HG03280 (cell line): ENCODE measurements at regions not wholly inside any gene's neighbourhood (a gene's known extent, or its start where the extent isn't known, plus 50 kb on each side); places are given as distances from the start of the nearest gene placed in this dataset.
"Not testable (repeated sequence)": the region's sequence is repeated elsewhere in the genome, so short reads cannot be mapped to it uniquely, and the experiment has no call there.

Experiments
- ATAC-seq: cut with Tn5 transposase; IDR thresholded peaks from one replicate; pipeline ENCODE4 v1.9.1; 2021; ENCODE audit warnings: mild to moderate bottlenecking, moderate library complexity; ENCODE audit not compliant: unreplicated experiment

GRCh38 chr6:14765721-14766390 lies 480.0 kb upstream of the JARID2 start:
- no peak for ATAC-seq

DNA sequence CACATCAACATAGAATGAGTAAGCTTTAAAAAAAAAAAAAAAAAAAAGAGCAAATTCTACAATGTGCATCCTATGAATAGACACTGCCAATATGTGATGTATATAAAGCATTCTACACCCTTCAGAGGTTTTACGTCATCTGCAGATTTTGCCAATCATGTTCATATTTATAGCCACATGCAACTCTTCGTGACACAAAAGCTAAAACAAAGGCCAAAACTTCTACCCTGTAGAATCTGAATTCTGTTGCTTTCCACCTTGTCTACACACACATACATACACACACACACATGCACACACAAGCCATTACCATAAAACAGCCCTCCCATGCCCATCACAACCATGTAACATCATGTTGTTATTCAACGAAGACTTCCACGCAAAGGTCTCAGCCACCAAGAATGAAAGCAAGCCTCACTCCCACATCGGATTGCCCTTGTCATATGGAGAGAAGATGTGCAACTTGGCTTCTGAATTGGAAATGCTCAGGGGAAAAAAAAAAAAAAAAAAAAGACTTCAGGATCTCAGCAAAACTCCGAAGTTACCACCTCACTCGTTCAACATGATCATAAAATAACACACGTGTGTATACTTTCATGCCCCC lies 479.4 kb upstream of the JARID2 start:
- no peak for ATAC-seq

GRCh38 chr6:14767226-14767625 lies 478.6 kb upstream of the JARID2 start:
- no peak for ATAC-seq

- ATAC-seq = no peak
Observed at GRCh38 chr6:14770040-14770439, 475.8 kb upstream of the JARID2 start.

GRCh38 chr6:14770572-14770971 lies 475.3 kb upstream of the JARID2 start:
- no peak for ATAC-seq

DNA sequence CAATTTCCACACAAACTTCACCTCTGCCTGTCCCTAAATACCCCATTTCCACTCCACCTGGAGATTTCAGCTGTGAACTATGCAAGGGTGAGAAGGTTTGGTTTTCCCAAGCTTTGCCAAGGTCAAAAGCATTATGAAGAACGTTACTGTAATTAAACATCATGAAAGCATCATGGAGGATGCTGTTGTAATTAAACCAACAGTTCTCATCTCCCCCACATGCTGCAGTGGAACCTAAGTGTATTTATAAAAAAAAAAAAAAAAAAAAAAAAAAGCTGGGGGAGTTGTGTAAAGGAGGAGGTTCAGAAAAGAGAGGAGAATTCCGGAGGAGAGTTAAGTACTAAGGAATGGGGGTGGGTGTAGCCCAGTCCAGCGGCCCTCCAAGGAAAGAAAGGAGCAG lies 474.9 kb upstream of the JARID2 start:
- ATAC-seq = no peak

DNA sequence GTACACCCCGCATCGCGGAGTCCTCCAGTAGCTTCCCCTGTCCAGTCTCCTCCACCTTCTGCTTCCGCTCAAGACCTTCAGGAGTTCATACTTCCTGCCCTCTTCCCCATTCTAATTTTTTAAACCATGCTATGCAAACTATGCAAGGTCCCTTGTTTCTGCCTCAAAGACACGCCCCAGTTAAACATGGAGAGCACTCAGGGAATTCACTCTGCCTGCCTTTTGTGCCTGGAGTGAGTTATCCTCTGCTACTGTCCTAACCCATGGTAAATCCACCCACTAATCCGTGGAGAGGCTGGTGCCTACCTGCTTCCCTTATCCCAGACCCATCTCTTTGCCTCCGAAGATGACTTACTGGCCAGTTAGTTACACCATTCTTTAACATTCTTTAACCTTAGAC lies 473.7 kb upstream of the JARID2 start:
- ATAC-seq = no peak

DNA sequence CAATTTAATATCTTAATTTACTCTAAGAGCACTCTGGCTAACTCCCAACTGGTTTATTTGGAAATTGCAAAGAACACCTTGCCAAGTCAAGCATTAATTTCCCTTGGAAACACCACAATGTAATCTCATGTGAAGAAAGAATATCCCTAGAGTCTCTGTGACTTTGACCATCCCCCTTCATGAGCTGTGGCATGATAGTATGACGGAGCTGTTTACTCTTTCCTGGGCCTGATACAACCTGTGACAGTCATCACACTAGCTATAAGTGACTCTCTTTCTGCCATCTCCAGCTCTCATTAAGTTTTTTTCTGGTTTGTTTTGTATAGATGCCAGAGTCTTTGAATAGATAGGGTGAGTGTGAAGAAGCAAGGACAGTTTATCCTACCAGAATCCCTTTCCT lies 470.3 kb upstream of the JARID2 start:
- ATAC-seq = no peak

- no peak for ATAC-seq
Observed at GRCh38 chr6:14776307-14776706, 469.6 kb upstream of the JARID2 start.

DNA sequence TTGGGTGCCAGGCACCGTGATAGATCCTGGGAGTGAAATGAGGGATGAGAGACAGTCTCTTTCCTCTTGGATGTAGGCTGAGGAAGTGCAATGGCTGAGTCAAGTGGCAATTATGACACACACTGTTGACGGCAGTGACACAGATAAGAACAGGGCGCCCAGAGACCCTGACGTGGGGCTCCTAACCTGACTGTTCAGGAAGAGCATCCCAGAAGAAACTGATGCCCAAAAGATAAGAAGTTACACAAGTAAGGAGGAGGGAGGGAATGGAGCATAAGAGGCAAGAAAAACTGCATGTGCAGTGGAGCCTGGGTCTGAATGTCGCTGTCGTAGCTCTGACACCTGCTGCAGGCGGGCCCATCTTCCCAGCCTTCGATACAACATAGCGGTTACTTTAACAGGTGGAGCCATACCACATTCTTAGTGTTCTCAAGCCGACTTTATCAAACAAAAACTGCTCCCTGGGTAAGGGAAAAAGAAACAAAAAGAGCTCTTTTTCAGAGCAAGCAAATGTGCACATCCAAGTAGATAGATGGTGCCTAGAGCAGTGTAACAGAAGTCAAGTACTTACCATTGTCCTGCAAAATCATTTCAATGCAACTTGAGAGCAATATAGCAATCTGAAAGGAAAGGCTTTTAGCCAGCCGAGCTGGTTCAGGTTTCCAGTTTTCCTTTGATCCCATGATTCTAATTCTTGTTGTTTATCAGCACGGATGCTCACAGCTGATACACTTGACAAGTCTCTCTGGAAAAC lies 463.9 kb upstream of the JARID2 start:
- ATAC-seq = no peak

- ATAC-seq = not testable (repeated sequence)
Observed at GRCh38 chr6:14782921-14783464, 462.9 kb upstream of the JARID2 start.

DNA sequence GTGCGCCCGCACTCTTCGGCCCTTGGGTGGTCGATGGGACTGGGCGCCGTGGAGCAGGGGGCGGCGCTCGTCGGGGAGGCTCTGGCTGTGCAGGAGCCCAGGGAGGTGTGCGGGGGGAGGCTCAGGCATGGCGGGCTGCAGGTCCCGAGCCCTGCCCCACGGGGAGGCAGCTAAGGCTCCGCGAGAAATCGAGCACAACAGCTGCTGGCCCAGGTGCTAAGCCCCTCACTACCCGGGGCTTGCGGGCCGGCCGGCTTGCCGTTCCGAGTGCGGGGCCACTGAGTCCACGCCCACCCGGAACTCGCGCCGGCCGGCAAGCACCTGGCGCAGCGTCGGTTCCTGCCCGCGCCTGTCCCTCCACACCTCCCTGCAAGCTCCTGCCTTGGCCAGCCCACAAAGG lies 462.3 kb upstream of the JARID2 start:
- no peak for ATAC-seq

- no peak for ATAC-seq
Observed at GRCh38 chr6:14784596-14785492, 461.0 kb upstream of the JARID2 start.

DNA sequence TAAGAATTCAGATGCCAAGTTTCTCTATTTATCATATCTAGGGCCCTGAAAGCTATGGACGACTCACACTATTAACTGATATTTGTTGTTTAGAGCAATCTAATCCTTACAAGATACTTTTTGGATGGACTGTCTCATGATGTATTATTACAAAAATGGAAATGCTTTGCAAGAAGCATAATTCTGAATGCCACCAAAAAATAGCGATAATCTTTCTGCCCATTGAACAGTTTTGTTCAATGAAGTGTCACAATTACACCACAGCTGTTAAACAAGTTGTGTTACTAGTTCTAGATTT lies 460.4 kb upstream of the JARID2 start:
- no peak for ATAC-seq

DNA sequence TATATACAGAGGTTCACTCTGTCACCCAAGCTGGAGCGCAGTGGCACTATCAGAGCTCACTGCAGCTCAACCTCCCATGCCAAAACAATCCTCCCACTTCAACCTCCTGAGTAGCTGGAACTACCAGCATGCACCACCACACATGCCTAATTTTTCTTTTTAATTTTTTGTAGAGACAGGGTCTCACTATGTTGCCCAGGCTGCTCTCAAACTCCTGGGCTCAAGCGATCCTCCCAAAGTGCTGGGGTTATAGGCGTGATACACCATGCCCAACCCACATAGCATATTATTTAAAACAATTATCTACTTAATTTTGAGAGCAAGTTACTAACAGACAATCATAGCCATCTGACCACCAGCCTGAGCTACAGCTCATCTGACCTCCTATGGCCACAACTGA lies 459.9 kb upstream of the JARID2 start:
- ATAC-seq = no peak

DNA sequence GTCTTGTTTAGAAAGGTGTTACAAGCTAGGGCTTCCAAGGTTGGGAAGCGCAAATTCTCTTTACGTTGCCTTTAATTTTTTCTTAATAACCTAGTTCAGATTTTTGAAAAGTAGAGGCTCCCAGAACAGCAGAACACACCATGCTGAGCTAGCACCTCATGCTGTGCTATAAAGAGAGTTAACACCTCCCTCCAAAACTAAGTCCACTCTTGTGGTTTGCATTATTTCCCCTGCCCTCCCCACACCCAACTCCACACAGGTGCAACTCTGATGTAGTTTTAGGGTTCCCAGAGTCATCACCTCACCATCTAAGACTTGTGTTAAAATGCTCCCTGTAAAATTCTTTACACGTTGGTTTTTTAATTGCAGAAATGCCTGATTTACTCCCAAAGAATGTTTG lies 459.4 kb upstream of the JARID2 start:
- ATAC-seq = no peak

DNA sequence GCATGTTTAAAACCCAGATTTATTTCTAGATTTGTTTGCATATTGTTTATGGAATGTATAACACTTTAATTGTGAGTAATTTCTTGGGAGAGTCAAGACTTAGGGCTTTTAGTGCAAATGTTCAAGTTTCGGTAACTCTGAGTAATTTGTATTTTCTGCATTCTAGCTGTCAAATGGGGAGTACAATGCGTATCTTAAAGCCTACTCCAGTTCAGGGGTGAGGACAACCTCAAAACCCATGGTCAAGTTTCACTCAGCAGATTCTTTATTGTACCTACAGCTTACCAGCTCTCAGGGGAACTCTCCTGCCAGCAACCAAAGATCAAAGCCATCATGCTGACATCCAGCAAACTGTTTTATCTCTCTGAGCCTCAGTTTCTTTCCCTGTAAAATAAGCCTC lies 458.6 kb upstream of the JARID2 start:
- no peak for ATAC-seq

DNA sequence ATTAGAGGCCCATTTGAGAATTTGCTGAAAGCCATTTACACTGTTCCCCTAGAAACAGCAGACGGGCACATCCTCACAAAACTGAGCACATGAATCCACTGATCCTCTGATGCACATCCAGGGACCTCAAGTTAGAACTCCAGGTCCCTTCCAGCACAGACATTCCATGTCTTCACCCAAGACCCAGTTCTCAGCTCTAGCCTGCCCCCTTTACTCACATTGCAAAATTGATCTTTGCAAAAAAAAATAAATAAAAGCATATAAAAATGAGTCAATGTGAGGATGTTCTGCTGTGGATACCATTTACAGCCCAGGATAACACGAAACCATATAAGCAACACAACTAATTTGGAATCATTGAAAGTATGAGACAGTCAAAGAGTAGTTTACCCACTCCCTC lies 458.2 kb upstream of the JARID2 start:
- no peak for ATAC-seq

GRCh38 chr6:14789996-14790395 lies 455.9 kb upstream of the JARID2 start:
- no peak for ATAC-seq

GRCh38 chr6:14790976-14791375 lies 454.9 kb upstream of the JARID2 start:
- ATAC-seq = no peak

DNA sequence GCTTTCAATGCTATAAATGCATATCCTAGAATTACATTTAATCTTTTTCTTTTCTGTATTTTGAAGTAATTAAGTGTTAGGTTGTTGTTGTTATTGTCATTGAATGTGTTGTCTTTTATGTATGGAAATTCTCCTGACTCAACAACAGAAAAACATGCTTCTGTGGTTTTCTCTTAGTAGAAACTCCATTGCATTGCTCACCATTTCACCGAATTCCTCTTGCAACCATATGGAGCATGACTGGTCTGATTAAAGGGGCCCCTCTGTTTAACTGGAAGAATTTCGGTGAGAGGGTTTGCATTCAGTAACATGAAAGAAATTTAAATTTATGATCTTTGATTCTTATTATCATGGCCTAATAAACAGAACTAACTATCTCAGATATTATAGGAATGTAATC lies 454.3 kb upstream of the JARID2 start:
- ATAC-seq = no peak
